ENCODE measurements at regions not wholly inside any gene's neighbourhood (a gene's known extent, or its start where the extent isn't known, plus 50 kb on each side); places are given as distances from the start of the nearest gene placed in this dataset.

GRCh38 chr21:16597753-16598152 is 868.0 kb downstream of the USP25 start:
- DNase-seq (ENCODE audit: extremely low read depth in 1 of 2, low read depth in 1 of 2) = no peak

- DNase-seq (ENCODE audit: extremely low read depth in 1 of 2, low read depth in 1 of 2) = no peak
Observed at GRCh38 chr21:16605597-16605996, 875.8 kb downstream of the USP25 start.

DNA sequence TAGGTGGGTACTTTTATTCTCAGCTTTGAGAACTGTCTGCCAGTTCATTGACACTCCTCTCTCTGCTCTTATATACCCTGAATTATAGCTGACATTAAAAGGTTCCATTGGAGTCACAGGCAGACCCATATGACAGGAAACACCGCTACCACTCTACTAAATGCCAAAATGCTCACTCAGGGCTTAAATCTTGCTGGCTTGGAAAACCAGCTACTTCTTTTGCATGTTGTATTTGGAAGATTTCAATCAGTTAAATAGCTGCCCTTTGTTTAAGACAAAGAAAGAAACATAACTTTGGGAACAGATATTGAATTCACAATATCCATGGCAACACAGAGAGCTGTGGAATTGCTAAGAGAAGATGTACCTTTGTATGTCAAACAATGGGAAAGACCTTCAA is 876.5 kb downstream of the USP25 start:
- DNase-seq (ENCODE audit: extremely low read depth in 1 of 2, low read depth in 1 of 2) = no peak

DNA sequence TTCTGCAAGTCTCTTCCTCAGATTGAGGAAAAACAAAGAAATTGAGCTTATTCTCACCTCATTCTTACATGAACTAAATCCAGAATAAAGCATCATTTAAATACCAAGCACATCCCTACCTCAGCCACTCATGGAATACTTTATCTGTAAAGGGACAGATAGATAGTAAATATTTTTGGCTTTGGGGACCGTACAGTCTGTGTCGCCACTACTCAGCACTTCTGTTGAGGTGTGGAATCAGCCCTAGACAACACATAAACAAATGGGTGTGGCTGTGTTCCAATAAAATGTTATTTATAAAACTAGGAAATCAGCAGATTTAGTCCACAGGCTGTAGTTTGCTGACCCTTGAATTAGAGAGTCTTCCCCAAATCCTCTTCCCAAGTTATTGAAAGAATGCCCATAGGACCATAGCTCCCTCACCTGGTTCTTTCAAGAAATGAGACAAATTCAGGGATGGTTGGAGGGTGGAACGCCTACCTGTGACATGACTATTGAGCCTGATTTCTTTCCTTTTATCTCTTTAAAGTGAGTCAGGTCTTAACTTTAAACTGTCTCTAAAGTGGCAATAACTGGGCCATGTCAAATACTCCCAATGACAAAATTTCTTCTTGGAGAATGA is 878.5 kb downstream of the USP25 start:
- no peak for DNase-seq (ENCODE audit: extremely low read depth in 1 of 2, low read depth in 1 of 2)

DNA sequence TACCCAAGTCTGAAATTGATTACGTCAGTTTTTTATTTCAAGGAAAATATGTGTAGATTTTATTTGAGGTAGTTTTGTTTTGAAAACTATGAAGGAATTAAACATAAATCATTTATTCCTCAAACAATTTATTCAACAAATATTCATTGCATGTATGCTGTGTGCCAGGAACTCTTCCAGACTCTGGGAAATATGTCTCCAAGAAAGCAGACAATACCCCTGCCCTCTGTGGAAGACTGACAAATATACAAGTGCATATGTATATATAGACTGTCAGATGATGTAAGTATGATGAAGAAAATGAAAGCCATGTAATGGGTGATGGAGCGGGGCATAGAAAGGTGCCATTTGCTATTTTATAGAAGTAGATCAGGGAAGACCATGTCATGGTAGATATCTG is 889.5 kb downstream of the USP25 start:
- DNase-seq (ENCODE audit: extremely low read depth in 1 of 2, low read depth in 1 of 2) = no peak

GRCh38 chr21:16620786-16621320 is 891.1 kb downstream of the USP25 start:
- no peak for DNase-seq (ENCODE audit: extremely low read depth in 1 of 2, low read depth in 1 of 2)

DNA sequence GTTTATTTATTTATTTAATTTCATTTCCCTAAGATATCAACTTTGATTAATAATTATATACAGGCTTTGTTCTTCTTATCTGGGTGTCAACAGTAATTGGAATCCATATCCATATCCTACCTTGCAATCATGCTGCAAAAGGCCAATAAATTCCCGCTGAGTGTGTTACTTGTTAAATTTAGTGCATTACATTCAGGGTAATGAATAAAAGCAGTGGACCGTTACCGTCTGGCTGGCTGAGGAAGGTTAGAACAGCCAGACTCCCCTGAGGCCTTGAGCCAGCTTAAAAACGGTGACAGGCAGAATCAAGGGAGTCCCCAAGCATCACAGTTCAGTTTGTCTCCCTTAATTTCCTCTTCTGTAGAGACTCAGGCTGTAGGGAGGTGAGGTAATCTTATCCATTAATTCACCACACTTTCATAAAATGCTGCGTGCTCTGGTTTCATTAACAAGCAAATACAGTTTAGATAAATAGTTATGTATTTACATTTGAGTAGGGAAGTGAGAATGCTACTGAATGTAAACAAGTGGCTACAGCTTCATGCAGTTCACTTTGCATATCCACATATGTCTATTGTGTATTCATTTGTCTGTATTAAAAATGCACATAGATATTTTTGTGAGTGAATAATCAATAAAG is 888.2 kb upstream of the CXADR start:
- DNase-seq (ENCODE audit: extremely low read depth in 1 of 2, low read depth in 1 of 2) = no peak

- DNase-seq (ENCODE audit: extremely low read depth in 1 of 2, low read depth in 1 of 2) = no peak
Observed at GRCh38 chr21:16625491-16625890, 887.4 kb upstream of the CXADR start.

DNA sequence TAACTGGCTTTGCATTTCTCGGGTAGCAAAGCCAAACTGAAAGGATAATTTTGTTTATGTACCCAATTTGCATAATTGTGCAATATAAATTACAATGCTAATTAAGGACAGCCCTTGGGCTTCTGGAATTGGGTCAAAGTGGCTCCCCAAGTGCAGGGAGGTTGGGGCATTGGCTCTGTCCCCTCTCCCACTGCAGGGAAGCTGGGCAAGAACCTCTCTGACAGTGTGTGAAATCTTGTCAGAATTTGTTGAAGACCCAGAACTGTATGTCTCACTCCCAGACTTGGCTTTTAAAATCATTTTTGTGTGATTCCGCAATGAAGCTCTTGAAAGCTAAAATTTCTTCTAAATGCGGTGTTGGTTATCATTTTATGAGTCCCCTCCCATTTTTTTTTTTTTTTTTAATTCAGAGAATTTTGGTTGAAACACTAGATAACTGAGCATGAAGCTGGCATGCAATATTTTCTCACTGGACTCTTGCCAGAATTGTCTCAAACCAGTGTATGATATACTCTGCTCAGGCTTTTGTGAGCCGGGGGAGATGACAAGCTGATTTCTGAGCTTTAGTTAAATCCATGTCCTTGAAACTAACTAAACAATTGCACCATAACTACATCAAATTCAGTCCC is 878.9 kb upstream of the CXADR start:
- no peak for DNase-seq (ENCODE audit: extremely low read depth in 1 of 2, low read depth in 1 of 2)

GRCh38 chr21:16634515-16634914 is 878.3 kb upstream of the CXADR start:
- no peak for DNase-seq (ENCODE audit: extremely low read depth in 1 of 2, low read depth in 1 of 2)

DNA sequence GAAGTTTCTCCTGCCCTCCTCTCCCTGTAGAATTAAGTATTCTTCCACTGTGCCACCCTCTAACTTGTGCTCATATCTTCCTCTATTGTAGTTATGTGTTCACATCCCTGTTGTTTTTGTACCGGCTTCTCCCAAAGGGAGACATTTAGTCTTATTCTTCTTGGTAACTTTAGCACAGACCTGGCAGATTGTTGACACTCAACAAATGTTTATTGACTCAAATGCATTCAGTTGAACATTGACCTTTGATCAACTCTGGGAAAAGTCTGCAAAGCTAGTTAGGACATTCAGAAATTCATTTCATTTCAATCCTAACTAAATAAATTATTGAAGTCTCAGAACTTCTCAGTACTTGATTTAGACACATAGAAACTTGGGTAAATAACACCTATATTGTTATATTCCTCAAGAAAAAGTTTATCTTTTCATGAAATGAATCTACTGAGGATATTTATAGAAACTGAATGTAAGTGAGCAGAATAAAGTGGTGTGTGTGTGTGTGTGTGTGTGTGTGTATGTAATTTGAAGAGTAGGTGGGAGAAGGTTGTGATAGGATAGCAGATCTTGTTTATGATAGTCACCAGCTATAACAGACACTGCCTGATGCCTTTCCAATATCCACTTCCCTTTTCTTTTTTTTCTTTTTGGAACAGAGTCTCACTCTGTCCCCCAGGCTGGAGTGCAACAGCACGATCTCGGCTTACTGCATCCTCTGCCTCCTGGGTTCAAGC is 872.4 kb upstream of the CXADR start:
- DNase-seq (ENCODE audit: extremely low read depth in 1 of 2, low read depth in 1 of 2) = no peak

DNA sequence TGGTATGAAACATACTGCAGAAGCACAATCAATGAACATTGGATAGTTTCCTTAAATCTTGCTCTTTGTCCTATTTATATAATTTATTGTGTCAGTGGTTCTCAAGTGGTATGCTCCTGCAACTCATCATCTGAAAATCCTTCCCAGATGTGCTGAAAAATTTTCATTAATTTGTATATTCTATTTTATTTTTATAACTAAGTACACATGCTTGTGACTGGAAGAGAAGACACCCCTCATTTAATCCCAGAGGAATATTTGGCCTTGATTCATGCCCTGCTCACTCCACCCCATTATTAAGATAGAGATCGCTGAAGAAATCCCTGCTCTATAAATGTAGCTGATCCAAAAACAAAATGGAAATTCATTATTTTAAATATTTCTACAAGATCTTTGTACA is 870.5 kb upstream of the CXADR start:
- DNase-seq (ENCODE audit: extremely low read depth in 1 of 2, low read depth in 1 of 2) = no peak

- no peak for DNase-seq (ENCODE audit: extremely low read depth in 1 of 2, low read depth in 1 of 2)
Observed at GRCh38 chr21:16644685-16645084, 868.2 kb upstream of the CXADR start.

GRCh38 chr21:16650714-16651366 is 862.0 kb upstream of the CXADR start:
- no peak for DNase-seq (ENCODE audit: extremely low read depth in 1 of 2, low read depth in 1 of 2)

- no peak for DNase-seq (ENCODE audit: extremely low read depth in 1 of 2, low read depth in 1 of 2)
Observed at GRCh38 chr21:16651956-16652355, 860.9 kb upstream of the CXADR start.

GRCh38 chr21:16663436-16663835 is 849.4 kb upstream of the CXADR start:
- no peak for DNase-seq (ENCODE audit: extremely low read depth in 1 of 2, low read depth in 1 of 2)

DNA sequence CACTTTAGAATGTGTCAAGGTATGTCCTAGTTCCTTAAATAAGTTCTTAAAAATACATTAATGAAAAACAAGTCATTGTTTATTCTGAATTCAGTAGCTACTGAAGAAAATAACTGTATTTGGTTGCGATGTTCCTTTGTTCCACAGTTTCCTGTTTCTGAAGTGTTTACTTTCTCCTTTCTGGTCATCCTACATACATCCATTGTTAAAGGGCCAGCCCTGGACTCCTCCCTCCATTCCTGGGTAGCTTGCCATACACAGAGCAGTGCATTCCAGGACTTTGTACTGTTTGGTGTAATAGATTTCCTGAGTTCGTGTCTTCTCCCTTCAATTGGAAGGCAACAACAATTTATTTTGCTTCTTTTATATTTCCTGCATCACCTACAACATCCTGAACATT is 845.4 kb upstream of the CXADR start:
- no peak for DNase-seq (ENCODE audit: extremely low read depth in 1 of 2, low read depth in 1 of 2)

- DNase-seq (ENCODE audit: extremely low read depth in 1 of 2, low read depth in 1 of 2) = no peak
Observed at GRCh38 chr21:16674949-16675348, 837.9 kb upstream of the CXADR start.

DNA sequence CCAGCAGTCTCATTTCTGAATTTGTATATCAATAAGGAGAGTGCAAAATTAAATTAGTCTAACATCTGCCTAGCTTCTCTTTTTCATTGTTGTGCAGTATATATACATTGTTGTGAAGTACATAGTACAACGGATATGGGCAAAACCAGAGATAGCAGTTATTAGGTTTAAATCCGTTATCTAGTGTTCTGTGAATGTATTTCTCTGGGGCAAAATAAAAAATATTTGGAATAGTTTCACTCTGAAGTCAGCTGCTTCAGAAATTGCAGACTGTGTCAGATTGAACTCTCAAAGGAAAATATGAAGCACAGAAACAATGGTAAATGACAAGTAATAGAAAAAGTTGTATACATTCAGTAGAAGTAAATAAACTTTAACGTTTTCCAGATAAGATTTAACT is 836.5 kb upstream of the CXADR start:
- DNase-seq (ENCODE audit: extremely low read depth in 1 of 2, low read depth in 1 of 2) = no peak

DNA sequence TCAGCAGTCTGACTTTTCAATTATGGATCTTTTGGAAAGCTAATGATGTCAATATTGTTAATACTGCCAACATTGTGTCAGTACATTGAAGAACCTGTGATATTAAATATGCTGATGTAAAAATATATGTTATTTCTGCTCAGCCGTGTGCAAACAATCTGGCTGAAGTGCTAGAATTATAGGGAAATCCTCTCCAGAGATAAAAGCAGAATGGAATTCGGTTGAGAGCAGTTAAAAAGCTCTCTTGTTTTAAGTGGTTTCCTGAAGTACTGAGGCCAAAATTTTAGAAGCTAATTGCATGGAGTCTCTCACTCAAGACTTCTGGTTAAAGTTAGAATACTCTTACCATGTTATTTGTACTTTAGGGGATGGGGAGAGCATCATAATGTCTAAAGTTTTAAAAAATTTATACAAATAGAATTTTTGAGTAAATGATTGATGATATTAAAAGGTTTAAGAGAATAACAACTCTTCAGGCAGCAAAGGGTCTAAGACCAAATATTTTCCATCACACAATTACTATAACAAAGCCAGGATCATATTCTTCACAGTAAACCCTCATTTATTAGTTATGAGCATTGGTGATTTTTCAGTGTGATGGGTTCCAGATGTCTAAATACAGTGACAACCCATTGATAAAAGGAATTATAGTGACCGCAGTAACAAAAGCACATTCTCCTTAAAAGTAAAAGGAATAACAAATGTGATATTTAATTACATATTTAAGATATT is 834.2 kb upstream of the CXADR start:
- DNase-seq (ENCODE audit: extremely low read depth in 1 of 2, low read depth in 1 of 2) = no peak

Measured in activated CD8-positive, alpha-beta memory T cell treated with anti-CD3 and anti-CD28 coated beads for 1 hour (primary cell).